Activated naive CD4-positive, alpha-beta T cell treated with anti-CD3 and anti-CD28 coated beads, Interleukin-2, amount 50 U/mL, for 16 hours (primary cell): ENCODE measurements at regions not wholly inside any gene's neighbourhood (a gene's known extent, or its start where the extent isn't known, plus 50 kb on each side); places are given as distances from the start of the nearest gene placed in this dataset.

ENCODE experiments used
- DNase-seq: peaks from one replicate; pipeline ENCODE4 v3.0.0-alpha.2; 2020

GRCh38 chr3:5071061-5071460 lies 51.0 kb upstream of the ARL8B start:
- DNase-seq, result no peak

- no peak for DNase-seq
Observed at GRCh38 chr3:5072100-5072816, 49.8 kb upstream of the ARL8B start.
